HG03060 (cell line): ENCODE measurements at regions not wholly inside any gene's neighbourhood (a gene's known extent, or its start where the extent isn't known, plus 50 kb on each side); places are given as distances from the start of the nearest gene placed in this dataset.
"Not testable (repeated sequence)": the region's sequence is repeated elsewhere in the genome, so short reads cannot be mapped to it uniquely, and the experiment has no call there.

Experiments
- ATAC-seq: cut with Tn5 transposase; IDR thresholded peaks from one replicate; pipeline ENCODE4 v1.9.1; 2021; ENCODE audit warnings: low read depth, moderate number of reproducible peaks; ENCODE audit not compliant: unreplicated experiment

- no peak for ATAC-seq
Observed at GRCh38 chr3:6439226-6439625, 421.7 kb upstream of the GRM7 start.

- ATAC-seq, result no peak
Observed at GRCh38 chr3:6439824-6440223, 421.1 kb upstream of the GRM7 start.

- ATAC-seq, result no peak
Observed at GRCh38 chr3:6444888-6445658, 415.8 kb upstream of the GRM7 start.

- no peak for ATAC-seq
Observed at GRCh38 chr3:6447166-6447801, 413.6 kb upstream of the GRM7 start.

GRCh38 chr3:6448011-6448410 is 412.9 kb upstream of the GRM7 start:
- ATAC-seq, result no peak

- ATAC-seq, result no peak
Observed at GRCh38 chr3:6449099-6449498, 411.8 kb upstream of the GRM7 start.

GRCh38 chr3:6452974-6453373 is 407.9 kb upstream of the GRM7 start:
- ATAC-seq, result no peak

- ATAC-seq, result no peak
Observed at GRCh38 chr3:6455031-6455430, 405.9 kb upstream of the GRM7 start.

GRCh38 chr3:6467186-6467585 is 393.7 kb upstream of the GRM7 start:
- ATAC-seq, result no peak

GRCh38 chr3:6468589-6468988 is 392.3 kb upstream of the GRM7 start:
- no peak for ATAC-seq

GRCh38 chr3:6471744-6472143 is 389.2 kb upstream of the GRM7 start:
- ATAC-seq, result no peak

- ATAC-seq, result not testable (repeated sequence)
Observed at GRCh38 chr3:6490487-6491327, 370.2 kb upstream of the GRM7 start.

- no peak for ATAC-seq
Observed at GRCh38 chr3:6491768-6492167, 369.1 kb upstream of the GRM7 start.

- ATAC-seq, result no peak
Observed at GRCh38 chr3:6492306-6492705, 368.6 kb upstream of the GRM7 start.

- not testable (repeated sequence) for ATAC-seq
Observed at GRCh38 chr3:6498944-6499343, 362.0 kb upstream of the GRM7 start.

- ATAC-seq, result no peak
Observed at GRCh38 chr3:6504347-6504746, 356.6 kb upstream of the GRM7 start.

GRCh38 chr3:6504834-6505233 is 356.1 kb upstream of the GRM7 start:
- ATAC-seq, result no peak

- ATAC-seq, result no peak
Observed at GRCh38 chr3:6508410-6508759, 352.5 kb upstream of the GRM7 start.

GRCh38 chr3:6509576-6509975 is 351.3 kb upstream of the GRM7 start:
- ATAC-seq, result no peak

- no peak for ATAC-seq
Observed at GRCh38 chr3:6510713-6511112, 350.2 kb upstream of the GRM7 start.

- no peak for ATAC-seq
Observed at GRCh38 chr3:6512172-6512800, 348.6 kb upstream of the GRM7 start.
